Hematopoietic multipotent progenitor cell treated with erythropoietin and hydrocortisone succinate and interleukin-3 and kit ligand, for 4 days (in vitro differentiated cells): ENCODE measurements at regions not wholly inside any gene's neighbourhood (a gene's known extent, or its start where the extent isn't known, plus 50 kb on each side); places are given as distances from the start of the nearest gene placed in this dataset.
"Not testable (repeated sequence)": the region's sequence is repeated elsewhere in the genome, so short reads cannot be mapped to it uniquely, and the experiment has no call there.

Experiments
- DNase-seq: peaks from one replicate; pipeline ENCODE4 v3.0.0-alpha.2; 2015

DNA sequence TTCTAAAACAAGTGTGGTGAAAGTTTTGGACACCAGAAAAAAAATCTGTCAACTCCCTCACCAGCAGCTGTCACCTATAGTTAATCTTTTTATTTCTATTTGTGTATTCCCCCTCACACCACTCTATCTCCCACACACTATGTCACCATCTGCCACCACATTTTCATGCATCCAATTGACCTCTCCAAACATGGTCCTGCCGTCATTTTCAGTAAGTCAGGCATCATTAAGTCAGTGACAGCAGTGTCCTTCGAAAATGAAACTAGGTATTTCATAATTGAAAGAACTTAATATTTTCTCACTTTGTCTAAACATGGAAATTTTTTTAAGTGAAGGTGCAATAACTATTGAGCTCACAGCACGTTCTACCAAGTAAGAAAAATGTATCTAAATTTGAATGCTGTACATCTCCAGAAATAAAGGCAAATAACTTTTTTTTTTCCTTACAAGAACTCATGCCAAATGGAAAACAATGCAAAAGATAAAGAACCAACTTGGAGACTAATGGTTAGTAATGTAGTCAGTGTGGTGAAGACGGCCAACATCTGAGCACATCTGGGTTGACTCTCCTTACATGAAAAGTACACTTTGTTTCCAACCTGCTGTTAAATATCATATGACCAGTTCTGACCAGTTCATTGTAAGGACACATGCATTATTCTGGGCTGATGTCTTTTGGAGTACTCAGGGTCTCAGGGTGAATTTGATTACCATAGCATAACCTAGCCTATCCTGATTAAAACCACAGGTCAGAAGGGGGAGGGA is 623.3 kb upstream of the MANEA start:
- DNase-seq, result no peak

DNA sequence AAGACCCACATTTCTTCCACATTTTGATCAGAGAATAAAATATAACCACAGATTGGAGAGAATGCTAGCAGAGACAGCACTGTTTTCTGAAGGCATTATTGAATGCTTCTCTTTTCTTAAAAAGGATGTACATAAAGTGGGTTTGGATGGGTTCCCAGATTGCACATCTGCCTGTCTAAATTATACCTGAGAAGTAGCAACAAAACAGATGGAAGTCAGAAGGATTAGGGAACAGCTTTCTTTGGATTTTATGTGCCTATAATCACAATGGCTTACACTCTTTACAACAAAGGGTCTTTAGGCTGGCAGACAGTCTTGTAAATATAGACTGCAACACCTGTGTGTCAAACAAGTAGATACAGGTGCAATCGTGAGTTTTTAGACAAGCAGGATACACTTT is 622.2 kb upstream of the MANEA start:
- no peak for DNase-seq

DNA sequence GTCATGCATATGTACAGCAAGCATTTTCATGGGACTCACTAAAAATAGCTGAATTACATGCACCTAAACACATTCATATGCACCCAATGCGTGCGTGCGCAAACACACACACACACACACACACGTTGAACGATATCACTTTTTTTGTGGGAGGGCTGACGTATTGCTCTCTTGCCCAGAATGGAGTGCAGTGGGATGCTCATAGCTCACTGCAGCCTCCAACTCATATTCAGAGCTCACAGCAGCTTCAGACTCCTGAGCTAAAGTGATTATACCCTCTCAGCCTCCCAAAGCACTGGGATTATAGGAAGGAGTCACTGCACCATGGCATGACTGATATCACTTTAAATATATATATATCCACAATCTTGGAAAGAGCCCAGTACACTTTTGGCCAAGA is 620.4 kb upstream of the MANEA start:
- peak; percentile 1 for DNase-seq

- DNase-seq, result not testable (repeated sequence)
These were observed 612.6 kb upstream of the MANEA start for GRCh38 chr6:94964703-94965102.

DNA sequence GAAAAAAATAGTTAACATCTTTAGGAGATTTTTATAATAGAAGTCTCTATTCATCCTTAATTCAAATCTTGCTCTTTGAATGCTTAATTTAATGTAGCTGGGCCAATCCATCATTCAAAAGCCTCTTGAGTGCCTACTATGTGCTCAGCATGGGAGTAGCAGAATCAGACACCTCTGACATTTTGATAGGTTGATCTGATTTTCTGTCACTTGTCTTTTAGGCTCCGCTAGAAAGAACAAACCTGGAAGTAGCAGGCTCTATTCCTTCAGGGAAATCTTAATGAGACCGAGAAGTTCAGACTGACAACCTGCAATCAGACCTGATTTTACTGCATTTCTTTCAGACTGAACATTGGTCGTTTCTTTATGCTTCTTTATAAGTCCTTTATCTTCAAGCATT is 588.6 kb upstream of the MANEA start:
- DNase-seq, result no peak

DNA sequence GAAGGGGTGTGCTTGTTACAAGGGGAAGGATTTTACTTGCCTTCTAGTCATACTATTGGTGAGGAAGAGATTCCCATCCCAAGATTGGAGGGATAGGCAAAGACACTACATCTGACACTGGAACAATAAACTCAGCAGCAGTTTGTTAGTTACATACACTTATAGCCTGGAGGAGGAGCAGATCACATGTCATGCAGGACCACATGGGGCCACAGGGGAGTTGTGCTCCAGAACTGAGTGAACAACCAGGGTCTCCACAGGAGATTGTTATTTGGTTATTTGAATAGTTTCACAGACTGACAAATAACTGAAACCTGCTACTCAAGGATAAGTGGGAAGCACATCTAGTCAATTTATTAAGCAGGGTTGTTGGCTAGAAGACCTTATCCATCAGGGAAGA is 559.4 kb upstream of the MANEA start:
- no peak for DNase-seq
